IMR-90 (cell line): ENCODE measurements at regions not wholly inside any gene's neighbourhood (a gene's known extent, or its start where the extent isn't known, plus 50 kb on each side); places are given as distances from the start of the nearest gene placed in this dataset.

Source experiments
- ATAC-seq: fragments of 200-7000 bp; cut with Tn5 transposase; 2 replicates; pipeline ENCODE4 v1.9.1; 2020; ENCODE audit warnings: low read depth, mild to moderate bottlenecking, moderate library complexity
- BruUV-seq: library from RNA; stranded (reverse); fragments of 400-500 nt; replicated peaks from 2 replicates; lab custom pipeline; 2021; lab: Mats Ljungman, UMichigan
- CTCF ChIA-PET: fragments of 300-600 bp; formaldehyde crosslinking; extraction: SDS; loops from one replicate; lab custom pipeline; 2021; ENCODE audit warnings: antibody characterized with exemption; lab: Yijun Ruan, JAX
- POLR2A ChIA-PET: fragments of 300-600 bp; sonication (Branson Sonifier 250); formaldehyde crosslinking; loops from one replicate; lab custom pipeline; 2022; ENCODE audit warnings: antibody characterized with exemption; ENCODE audit not compliant: unreplicated experiment; lab: Charles Lee
- DNase-seq: peaks from one replicate; pipeline ENCODE4 v3.0.0; 2013
- H2AFZ ChIP-seq: replicated peaks from 2 replicates; pipeline ENCODE3; 2013; ENCODE audit warnings: low read length, mild to moderate bottlenecking; ENCODE audit not compliant: poor library complexity
- H2AK5ac ChIP-seq: 2 replicates; pipeline ENCODE4 v1.6.1; 2013; ENCODE audit warnings: low read depth, low read length, inconsistent platforms
- H2AK9ac ChIP-seq: replicated peaks from 2 replicates; pipeline ENCODE3; 2013; ENCODE audit warnings: mild to moderate bottlenecking, low read depth, low read length, moderate library complexity; ENCODE audit not compliant: poor library complexity
- H2BK120ac ChIP-seq: 2 replicates; pipeline ENCODE4 v1.6.1; 2013; ENCODE audit warnings: low read depth, low read length, inconsistent platforms
- H2BK15ac ChIP-seq: 3 replicates; pipeline ENCODE4 v1.6.1; 2013; ENCODE audit warnings: low read depth, low read length, inconsistent platforms
- H2BK20ac ChIP-seq: 2 replicates; pipeline ENCODE4 v1.6.1; 2013; ENCODE audit warnings: low read depth, mild to moderate bottlenecking, inconsistent platforms, low read length, moderate library complexity
- H2BK5ac ChIP-seq: 2 replicates; pipeline ENCODE4 v1.6.1; 2013; ENCODE audit warnings: mild to moderate bottlenecking, low read depth, low read length, inconsistent platforms; ENCODE audit not compliant: poor library complexity, severe bottlenecking
- H3K14ac ChIP-seq: replicated peaks from 2 replicates; pipeline ENCODE4 v1.6.1; 2013; ENCODE audit warnings: low read depth, low read length, inconsistent platforms
- H3K18ac ChIP-seq: 2 replicates; pipeline ENCODE4 v1.6.1; 2013; ENCODE audit warnings: low read depth, low read length, control low read depth
- H3K23ac ChIP-seq: 2 replicates; pipeline ENCODE4 v1.6.1; 2013; ENCODE audit warnings: low read depth, low read length, inconsistent platforms
- H3K27ac ChIP-seq: 2 replicates; pipeline ENCODE4 v1.5.1; 2013; ENCODE audit warnings: mild to moderate bottlenecking, control low read depth, low read length; ENCODE audit not compliant: insufficient read depth
- H3K27me3 ChIP-seq: 2 replicates; pipeline ENCODE4 v1.6.1; 2013; ENCODE audit warnings: low read length; ENCODE audit not compliant: control insufficient read depth, insufficient read depth
- H3K36me3 ChIP-seq: 2 replicates; pipeline ENCODE4 v1.6.1; 2013; ENCODE audit warnings: low read length, mixed read lengths; ENCODE audit not compliant: control insufficient read depth, insufficient read depth
- H3K4ac ChIP-seq: 2 replicates; pipeline ENCODE4 v1.6.1; 2013; ENCODE audit warnings: low read depth, low read length, inconsistent platforms
- H3K4me1 ChIP-seq: 2 replicates; pipeline ENCODE4 v1.6.1; 2013; ENCODE audit warnings: low read length, mixed read lengths; ENCODE audit not compliant: control insufficient read depth, insufficient read depth
- H3K4me2 ChIP-seq: 2 replicates; pipeline ENCODE4 v1.6.1; 2013; ENCODE audit warnings: low read depth, mild to moderate bottlenecking, control low read depth, low read length, moderate library complexity
- H3K4me3 ChIP-seq: 2 replicates; pipeline ENCODE4 v1.5.1; 2013; ENCODE audit warnings: low read depth, mild to moderate bottlenecking, control low read depth, low read length, moderate library complexity; ENCODE audit not compliant: insufficient read depth
- H3K56ac ChIP-seq: 2 replicates; pipeline ENCODE4 v1.6.1; 2013; ENCODE audit warnings: low read length, inconsistent platforms; ENCODE audit not compliant: insufficient read depth; ENCODE audit errors: extremely low read depth
- H3K79me1 ChIP-seq, 2 experiments: 2 replicates each; pipeline ENCODE4 v1.6.1; 2013; ENCODE audit warnings: low read length in 2 of 2, inconsistent platforms in 1 of 2, low read depth in 1 of 2
- H3K9ac ChIP-seq: 2 replicates; pipeline ENCODE4 v1.6.1; 2013; ENCODE audit warnings: low read depth, low read length, control low read depth
- H3K9me1 ChIP-seq: 2 replicates; pipeline ENCODE4 v1.6.1; 2013; ENCODE audit warnings: low read length, inconsistent platforms; ENCODE audit not compliant: insufficient read depth
- H3K9me3 ChIP-seq: 2 replicates; pipeline ENCODE4 v1.6.1; 2013; ENCODE audit warnings: low read length; ENCODE audit not compliant: control insufficient read depth, insufficient read depth
- H4K20me1 ChIP-seq: 2 replicates; pipeline ENCODE4 v1.6.1; 2013; ENCODE audit warnings: low read length, inconsistent platforms; ENCODE audit not compliant: insufficient read depth
- H4K5ac ChIP-seq: 2 replicates; pipeline ENCODE4 v1.6.1; 2013; ENCODE audit warnings: mild to moderate bottlenecking, low read depth, low read length, control low read depth
- H4K8ac ChIP-seq, 2 experiments: 2 replicates each; pipeline ENCODE4 v1.6.1; 2013; ENCODE audit warnings: low read depth in 2 of 2, low read length in 2 of 2, control low read depth in 1 of 2, inconsistent platforms in 1 of 2
- H4K91ac ChIP-seq: 2 replicates; pipeline ENCODE4 v1.6.1; 2013; ENCODE audit warnings: low read depth, low read length, inconsistent platforms; ENCODE audit not compliant: insufficient read depth
- BHLHE40 ChIP-seq: fragments of 150-350 bp; IDR thresholded peaks from 2 replicates; pipeline ENCODE4 v1.6.1; 2016; ENCODE audit warnings: mild to moderate bottlenecking, low read depth, low read length
- CHD1 ChIP-seq: IDR thresholded peaks from 2 replicates; pipeline ENCODE4 v1.6.1; 2012; ENCODE audit warnings: low read depth, low read length, improper control_type of control experiment
- FOS ChIP-seq: fragments of 150-350 bp; IDR thresholded peaks from 2 replicates; pipeline ENCODE4 v1.6.1; 2016; ENCODE audit warnings: low read depth, low read length
- MAFK ChIP-seq: IDR thresholded peaks from 2 replicates; pipeline ENCODE4 v1.6.1; 2012; ENCODE audit warnings: low read depth, low read length, improper control_type of control experiment
- MXI1 ChIP-seq: IDR thresholded peaks from 2 replicates; pipeline ENCODE4 v1.6.1; 2012; ENCODE audit warnings: low read depth, mild to moderate bottlenecking, low read length, moderate library complexity, borderline replicate concordance
- POLR2A ChIP-seq: IDR thresholded peaks from 2 replicates; pipeline ENCODE4 v1.6.1; 2012; ENCODE audit warnings: mild to moderate bottlenecking, low read depth, low read length
- RAD21 ChIP-seq: IDR thresholded peaks from 2 replicates; pipeline ENCODE4 v1.6.1; 2012; ENCODE audit warnings: low read length, improper control_type of control experiment
- SMC3 ChIP-seq: fragments of 150-350 bp; IDR thresholded peaks from 2 replicates; pipeline ENCODE4 v1.6.1; 2016; ENCODE audit warnings: low read depth, mild to moderate bottlenecking, antibody characterized with exemption, low read length, moderate library complexity
- WGBS, 2 experiments: methylation state at CpG; one replicate each; pipeline versions ENCODE4 v1.1.5 to v1.1.7; 2013; ENCODE audit warnings: missing lambda C conversion rate in 2 of 2; ENCODE audit not compliant: insufficient read length in 1 of 2; ENCODE audit errors: extremely low coverage in 2 of 2; 5-methylcytosine and 5-hydroxymethylcytosine counted together
- dilution Hi-C: fragments of 300-500 bp; cut with HindIII; formaldehyde crosslinking; loops from one replicate; pipeline ENCODE4 v1.14.3; 2018; ENCODE audit warnings: low sequenced_read_pairs; ENCODE audit not compliant: unreplicated experiment
- in situ Hi-C: fragments of 300-500 bp; cut with MboI; formaldehyde crosslinking; loops from 3 replicates; pipeline ENCODE4 v1.14.3; 2019; ENCODE audit warnings: low sequenced_read_pairs, inconsistent platforms, mixed read lengths
- intact Hi-C: fragments of 100-400 bp; cut with micrococcal nuclease; formaldehyde crosslinking; loops from 2 replicates; pipeline ENCODE4 v1.10.0; 2022
- TF ChIP-seq, protein P1 (sequence below): conservative IDR thresholded peaks from 2 replicates; pipeline ENCODE4 v1.5.1; 2012; ENCODE audit warnings: mild to moderate bottlenecking, low read depth, low read length, improper control_type of control experiment
- TF ChIP-seq, protein P2 (sequence below): fragments of 150-350 bp; IDR thresholded peaks from 2 replicates; pipeline ENCODE4 v1.6.1; 2016; ENCODE audit warnings: low read depth, mild to moderate bottlenecking, low read length, moderate library complexity, borderline replicate concordance

- peak overlapping the region in 1 of 2 experiments; percentile 5; a peak in 1 of 4 replicates for H4K8ac ChIP-seq
- dilution Hi-C loops: no loop called here
- H3K4me3 ChIP-seq: no peak overlapping the region
- H3K14ac ChIP-seq: no peak overlapping the region
- H2AK9ac ChIP-seq: no peak overlapping the region
- BruUV-seq: no TSS peak
- ATAC-seq (no peak), DNase-seq (peak; percentile 12)
- H2AFZ ChIP-seq: peak overlapping the region; percentile 56
- no peak overlapping the region for H2BK15ac ChIP-seq
- peaks cover 10% of the 10 kb centered on the region for H3K4me1 ChIP-seq
- no peak overlapping the region for H3K18ac ChIP-seq
- ChIA-PET CTCF (no interaction called here), POLR2A (interaction anchor here (0.9 kb wide), 1 partner anchor 33 kb away, joined by 3 read pairs; no protein-coding TSS in a partner anchor)
- TF ChIP-seq CHD1 (no peak), BHLHE40 (no peak), RAD21 (no peak), MXI1 (no peak), MAFK (no peak), SMC3 (no peak), FOS (no peak), POLR2A (no peak)
- TF ChIP-seq, protein P1, sequence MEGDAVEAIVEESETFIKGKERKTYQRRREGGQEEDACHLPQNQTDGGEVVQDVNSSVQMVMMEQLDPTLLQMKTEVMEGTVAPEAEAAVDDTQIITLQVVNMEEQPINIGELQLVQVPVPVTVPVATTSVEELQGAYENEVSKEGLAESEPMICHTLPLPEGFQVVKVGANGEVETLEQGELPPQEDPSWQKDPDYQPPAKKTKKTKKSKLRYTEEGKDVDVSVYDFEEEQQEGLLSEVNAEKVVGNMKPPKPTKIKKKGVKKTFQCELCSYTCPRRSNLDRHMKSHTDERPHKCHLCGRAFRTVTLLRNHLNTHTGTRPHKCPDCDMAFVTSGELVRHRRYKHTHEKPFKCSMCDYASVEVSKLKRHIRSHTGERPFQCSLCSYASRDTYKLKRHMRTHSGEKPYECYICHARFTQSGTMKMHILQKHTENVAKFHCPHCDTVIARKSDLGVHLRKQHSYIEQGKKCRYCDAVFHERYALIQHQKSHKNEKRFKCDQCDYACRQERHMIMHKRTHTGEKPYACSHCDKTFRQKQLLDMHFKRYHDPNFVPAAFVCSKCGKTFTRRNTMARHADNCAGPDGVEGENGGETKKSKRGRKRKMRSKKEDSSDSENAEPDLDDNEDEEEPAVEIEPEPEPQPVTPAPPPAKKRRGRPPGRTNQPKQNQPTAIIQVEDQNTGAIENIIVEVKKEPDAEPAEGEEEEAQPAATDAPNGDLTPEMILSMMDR: no peak
- TF ChIP-seq, protein P2, sequence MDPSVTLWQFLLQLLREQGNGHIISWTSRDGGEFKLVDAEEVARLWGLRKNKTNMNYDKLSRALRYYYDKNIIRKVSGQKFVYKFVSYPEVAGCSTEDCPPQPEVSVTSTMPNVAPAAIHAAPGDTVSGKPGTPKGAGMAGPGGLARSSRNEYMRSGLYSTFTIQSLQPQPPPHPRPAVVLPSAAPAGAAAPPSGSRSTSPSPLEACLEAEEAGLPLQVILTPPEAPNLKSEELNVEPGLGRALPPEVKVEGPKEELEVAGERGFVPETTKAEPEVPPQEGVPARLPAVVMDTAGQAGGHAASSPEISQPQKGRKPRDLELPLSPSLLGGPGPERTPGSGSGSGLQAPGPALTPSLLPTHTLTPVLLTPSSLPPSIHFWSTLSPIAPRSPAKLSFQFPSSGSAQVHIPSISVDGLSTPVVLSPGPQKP: no peak
- H3K27me3 ChIP-seq: no peaks in the 10 kb centered on the region
- H3K9me1 ChIP-seq: no peaks in the 10 kb centered on the region; the same call in 1 of the 2 replicates
- H3K56ac ChIP-seq: no peak overlapping the region
- H2BK120ac ChIP-seq: no peak overlapping the region
- H3K9ac ChIP-seq: no peak overlapping the region
- no peaks in the 10 kb centered on the region for H3K79me1 ChIP-seq
- no peak overlapping the region for H4K5ac ChIP-seq
- no peaks in the 10 kb centered on the region for H4K20me1 ChIP-seq
- H3K4me2 ChIP-seq: no peak overlapping the region; the same call in 1 of the 2 replicates
- H2BK20ac ChIP-seq: no peak overlapping the region
- H2AK5ac ChIP-seq: no peak overlapping the region
- 58% methylated on average over 10 of the region's 14 CpGs; no CpG with 5 or more reads in 1 of the 2 experiments for WGBS, 2 experiments
- H3K4ac ChIP-seq: no peak overlapping the region
- peak overlapping the region; percentile 8; the same call in 1 of the 2 replicates for H4K91ac ChIP-seq
- in situ Hi-C loops: no loop called here
- no peaks in the 10 kb centered on the region for H3K9me3 ChIP-seq
- H2BK5ac ChIP-seq: no peak overlapping the region
- intact Hi-C loops: no loop called here
- no peak overlapping the region for H3K23ac ChIP-seq
- no peaks in the 10 kb centered on the region for H3K36me3 ChIP-seq
- H3K27ac ChIP-seq: no peak overlapping the region
These were observed 75.9 kb downstream of the SPRY4 start for GRCh38 chr5:142248853-142249462.
